ENCODE measurements at regions not wholly inside any gene's neighbourhood (a gene's known extent, or its start where the extent isn't known, plus 50 kb on each side); places are given as distances from the start of the nearest gene placed in this dataset.

DNA sequence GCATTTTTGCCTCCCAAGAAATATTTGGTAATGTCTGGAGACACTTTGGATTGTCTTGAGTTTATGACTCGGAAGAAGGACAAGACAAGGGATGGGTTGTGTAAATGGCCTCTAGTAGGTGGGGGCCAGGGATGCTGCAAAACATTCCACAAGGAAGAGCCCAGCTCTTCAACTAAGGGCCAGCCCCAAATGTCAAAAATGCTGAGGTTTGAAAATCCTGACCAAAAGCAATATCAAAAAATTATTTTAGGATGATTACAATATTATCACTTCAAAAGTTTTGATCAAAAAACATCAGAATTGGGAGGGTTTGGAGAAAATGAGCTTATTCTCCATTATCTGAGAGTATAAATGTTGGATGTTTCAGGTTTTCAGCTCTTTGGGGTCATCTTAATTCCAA lies 248.9 kb upstream of the SLC24A2 start:
- no peak for DNase-seq (ENCODE audit: low spot score)
- WGBS = 96% methylated on average over 1 of the region's 1 CpG
- no peaks in the 10 kb centered on the region for H3K9me3 ChIP-seq
- TF ChIP-seq CTCF (IDR thresholded peaks at IDR 0.05) = no peak
- no peak for TF ChIP-seq POLR2A (IDR thresholded peaks at IDR 0.05)
- no peak for TF ChIP-seq POLR2AphosphoS5 (IDR thresholded peaks at IDR 0.05)
- H3K4me1 ChIP-seq (replicated peaks) = no peaks in the 10 kb centered on the region
- H3K27me3 ChIP-seq (replicated peaks; ENCODE audit: insufficient read depth) = no peaks in the 10 kb centered on the region
- no peak overlapping the region for H3K27ac ChIP-seq
- H3K4me3 ChIP-seq = no peak overlapping the region
- intact Hi-C loops (cut with DNase I) = no loop called here
- no peaks in the 10 kb centered on the region for H3K36me3 ChIP-seq

DNA sequence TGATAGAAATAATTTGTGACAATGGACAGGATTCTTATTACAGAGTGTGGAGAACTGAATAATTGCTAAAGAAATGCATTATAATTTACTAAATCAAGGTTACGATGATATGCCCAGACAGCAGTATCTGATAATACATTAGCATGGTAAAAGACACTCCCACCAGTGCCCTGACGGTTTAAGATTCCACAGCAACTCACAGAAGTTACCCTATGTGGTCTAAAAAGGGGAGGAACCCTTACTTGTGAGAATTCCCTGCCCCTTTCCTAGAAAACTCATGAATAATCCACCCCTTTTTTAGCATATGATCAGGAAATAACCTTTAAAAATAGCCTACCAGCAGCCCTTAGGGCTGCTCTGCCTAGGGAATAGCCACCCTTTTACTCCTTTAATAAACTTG lies 244.7 kb upstream of the SLC24A2 start:
- Histone ChIP-seq H3K27ac (no peak overlapping the region), H3K4me3 (no peak overlapping the region), H3K4me1 (replicated peaks) (no peaks in the 10 kb centered on the region), H3K9me3 (no peaks in the 10 kb centered on the region), H3K36me3 (no peaks in the 10 kb centered on the region), H3K27me3 (replicated peaks; ENCODE audit: insufficient read depth) (no peaks in the 10 kb centered on the region)
- 88% methylated on average over 2 of the region's 2 CpGs for WGBS
- intact Hi-C loops (cut with DNase I) = no loop called here
- TF ChIP-seq POLR2AphosphoS5 (IDR thresholded peaks at IDR 0.05) = no peak
- DNase-seq (ENCODE audit: low spot score) = no peak

DNA sequence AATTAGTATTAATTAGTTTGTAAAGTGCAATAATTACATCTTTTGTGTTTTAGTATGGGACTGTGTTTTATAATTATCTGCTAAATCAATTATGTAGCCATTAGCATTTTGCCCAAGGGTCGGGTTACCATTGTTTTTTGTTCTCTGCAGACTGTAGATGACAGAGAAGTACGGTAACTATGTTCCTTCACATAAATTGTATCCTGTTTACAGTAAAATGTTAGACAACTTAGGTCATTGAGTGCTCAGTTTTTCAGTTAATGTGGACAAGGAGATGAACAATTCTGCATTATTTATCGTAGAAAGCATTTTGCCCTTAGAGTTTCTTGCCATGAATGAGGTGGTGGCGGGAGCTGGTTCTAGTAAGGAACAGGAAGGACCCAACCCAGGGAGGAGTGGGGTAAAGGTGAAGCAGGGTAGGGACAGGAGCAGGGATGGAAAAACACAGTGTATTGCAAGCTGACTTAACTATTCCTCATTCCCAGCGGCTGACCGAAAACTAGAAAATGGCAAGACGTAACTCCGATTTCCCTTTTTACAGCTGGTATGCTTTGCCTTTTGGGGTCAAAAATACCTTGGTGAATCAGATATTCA lies 243.7 kb upstream of the SLC24A2 start:
- Histone ChIP-seq H3K4me3 (no peak overlapping the region), H3K9me3 (no peaks in the 10 kb centered on the region), H3K36me3 (no peaks in the 10 kb centered on the region), H3K27ac (no peak overlapping the region), H3K4me1 (replicated peaks) (no peaks in the 10 kb centered on the region), H3K27me3 (replicated peaks; ENCODE audit: insufficient read depth) (no peaks in the 10 kb centered on the region)
- DNase-seq (ENCODE audit: low spot score) = no peak
- intact Hi-C loops (cut with DNase I) = no loop called here
- no peak for TF ChIP-seq POLR2AphosphoS5 (IDR thresholded peaks at IDR 0.05)
- no peak for TF ChIP-seq CTCF (IDR thresholded peaks at IDR 0.05)
- no peak for TF ChIP-seq POLR2A (IDR thresholded peaks at IDR 0.05)
- WGBS = 76% methylated on average over 8 of the region's 8 CpGs

DNA sequence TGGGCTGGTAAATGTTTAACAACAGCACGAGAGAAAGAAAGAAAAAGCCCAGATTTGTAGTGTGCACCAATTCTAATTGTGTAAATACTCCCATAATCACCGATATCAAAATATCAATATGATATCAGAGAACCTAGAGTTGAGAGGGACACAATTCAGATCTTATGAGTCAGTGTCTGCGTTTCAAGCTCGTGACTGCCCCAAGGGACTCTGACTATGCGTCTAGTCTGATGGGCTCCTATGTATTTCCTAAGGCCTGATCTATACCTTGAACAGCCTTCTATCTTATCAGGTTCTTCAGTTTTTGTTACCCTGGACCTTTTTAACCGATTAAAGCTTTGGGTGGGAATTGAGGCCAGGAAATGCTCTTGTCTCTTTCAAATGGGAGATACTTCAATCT lies 243.0 kb upstream of the SLC24A2 start:
- no peaks in the 10 kb centered on the region for H3K36me3 ChIP-seq
- H3K27me3 ChIP-seq (replicated peaks; ENCODE audit: insufficient read depth) = no peaks in the 10 kb centered on the region
- H3K4me1 ChIP-seq (replicated peaks) = no peaks in the 10 kb centered on the region
- no peak overlapping the region for H3K27ac ChIP-seq
- no peak for TF ChIP-seq POLR2AphosphoS5 (IDR thresholded peaks at IDR 0.05)
- TF ChIP-seq POLR2A (IDR thresholded peaks at IDR 0.05) = no peak
- no peak for TF ChIP-seq CTCF (IDR thresholded peaks at IDR 0.05)
- DNase-seq (ENCODE audit: low spot score) = no peak
- H3K9me3 ChIP-seq = no peaks in the 10 kb centered on the region
- WGBS = 77% methylated on average over 6 of the region's 6 CpGs
- H3K4me3 ChIP-seq = no peak overlapping the region
- intact Hi-C loops (cut with DNase I) = no loop called here

DNA sequence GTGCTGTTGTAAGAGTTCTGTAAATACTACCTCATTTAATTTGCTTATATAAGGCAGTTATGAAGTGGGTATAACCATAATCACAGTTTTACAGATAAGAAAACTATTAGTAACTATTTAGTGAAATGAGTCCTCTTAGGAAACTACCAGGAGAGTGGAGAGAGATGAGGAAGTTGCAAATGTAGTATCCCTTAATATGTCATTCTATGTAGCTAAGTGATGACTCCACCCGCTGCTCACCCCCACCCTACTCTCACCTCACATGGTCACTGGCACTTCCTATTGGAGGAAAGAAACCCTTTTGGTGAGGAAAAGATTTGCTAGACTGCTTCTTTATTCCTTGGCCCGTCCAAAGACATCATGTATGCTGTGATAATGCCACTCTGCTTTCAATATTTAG lies 241.8 kb upstream of the SLC24A2 start:
- no peaks in the 10 kb centered on the region for H3K4me1 ChIP-seq (replicated peaks)
- no peaks in the 10 kb centered on the region for H3K36me3 ChIP-seq
- DNase-seq (ENCODE audit: low spot score) = no peak
- TF ChIP-seq POLR2AphosphoS5 (IDR thresholded peaks at IDR 0.05) (no peak), CTCF (IDR thresholded peaks at IDR 0.05) (no peak), POLR2A (IDR thresholded peaks at IDR 0.05) (no peak)
- H3K27ac ChIP-seq = no peak overlapping the region
- H3K9me3 ChIP-seq = no peaks in the 10 kb centered on the region
- WGBS = 98% methylated on average over 2 of the region's 2 CpGs
- no peaks in the 10 kb centered on the region for H3K27me3 ChIP-seq (replicated peaks; ENCODE audit: insufficient read depth)
- no peak overlapping the region for H3K4me3 ChIP-seq
- intact Hi-C loops (cut with DNase I) = no loop called here

Data from prostate gland (tissue), 2 donors.